ENCODE measurements at regions not wholly inside any gene's neighbourhood (a gene's known extent, or its start where the extent isn't known, plus 50 kb on each side); places are given as distances from the start of the nearest gene placed in this dataset.

- POLR2A ChIA-PET: no interaction called here
- no peak for ATAC-seq (ENCODE audit: low read depth)
These were observed 407.0 kb upstream of the TOM1L1 start for GRCh38 chr17:54493691-54494090.

DNA sequence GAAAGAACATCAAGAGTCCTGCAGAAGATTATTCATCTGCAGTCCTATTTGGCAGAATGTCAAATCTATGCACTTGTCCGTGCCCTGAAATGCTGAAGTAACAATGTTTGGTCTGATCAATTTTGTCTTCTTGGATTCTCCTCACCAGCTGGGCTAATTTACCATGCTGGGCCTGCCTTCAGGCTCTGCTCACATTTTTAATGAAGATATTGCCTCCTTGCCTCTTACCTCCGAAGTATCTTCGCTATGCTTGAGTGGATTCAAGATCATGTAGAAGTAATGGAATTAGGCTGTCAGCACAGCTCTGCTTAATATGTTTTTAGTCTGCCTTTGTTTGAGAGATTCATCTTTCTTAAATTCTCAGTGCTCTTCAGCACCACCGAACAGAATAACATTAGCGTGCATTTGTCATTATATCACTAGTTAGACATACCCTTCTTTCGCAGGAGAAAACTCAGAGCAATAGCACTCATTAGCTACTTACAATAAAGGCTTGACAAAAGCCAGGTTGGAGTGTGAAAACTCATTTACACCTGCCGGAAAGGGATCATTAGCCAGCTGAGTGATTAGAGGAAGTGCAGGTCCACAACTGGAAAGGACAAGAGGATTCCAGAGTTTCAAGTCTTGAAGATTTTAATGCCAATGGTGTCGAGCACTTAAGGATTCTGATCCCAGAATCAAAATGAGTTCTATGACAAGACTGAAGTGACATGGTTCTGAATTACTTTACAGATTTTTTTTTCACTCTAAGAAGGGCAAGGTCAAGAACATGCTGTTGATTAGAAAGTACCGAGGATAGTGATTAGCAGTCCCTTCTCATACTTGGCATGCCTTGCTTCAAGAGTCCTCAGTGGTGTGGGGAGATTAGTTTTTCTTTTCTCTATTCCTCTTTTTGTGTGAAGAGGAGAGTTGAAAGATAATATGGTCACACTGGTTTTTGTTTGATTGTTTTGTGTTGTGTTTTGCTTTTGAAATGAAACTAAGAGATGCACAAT is 405.6 kb upstream of the TOM1L1 start:
- WGBS (ENCODE audit: insufficient coverage): 91% methylated on average over 4 of the region's 9 CpGs
- Histone ChIP-seq H3K36me3 (replicated peaks in 1 of 2; ENCODE audit: control extremely low read depth in 1 of 2, control insufficient read depth in 1 of 2, extremely low read depth in 1 of 2, insufficient read depth in 2 of 2, low read length in 1 of 2) (no peaks in the 10 kb centered on the region), H3K4me1 (ENCODE audit: control insufficient read depth in 2 of 2, insufficient read depth in 2 of 2, low read length in 2 of 2) (no peaks in the 10 kb centered on the region), H3K9ac (ENCODE audit: low read length) (no peak overlapping the region), H3K4me2 (replicated peaks; ENCODE audit: low read depth, low read length, poor library complexity, severe bottlenecking) (no peak overlapping the region), H3K9me3 (ENCODE audit: control extremely low read depth in 1 of 3, control insufficient read depth in 2 of 3, insufficient read depth in 1 of 3, low read length in 2 of 3) (no peaks in the 10 kb centered on the region), H3K27me3 (replicated peaks in 1 of 4; ENCODE audit: control extremely low read depth in 1 of 4, control insufficient read depth in 3 of 4, insufficient read depth in 4 of 4, low read length in 3 of 4) (no peaks in the 10 kb centered on the region), H4K20me1 (ENCODE audit: control insufficient read depth, insufficient read depth, low read length, poor library complexity, severe bottlenecking) (no peaks in the 10 kb centered on the region), H3K79me2 (ENCODE audit: control insufficient read depth, insufficient read depth, low read length) (no peaks in the 10 kb centered on the region), H3K4me3 (ENCODE audit: control extremely low read depth in 1 of 5, extremely low read depth in 1 of 5, insufficient read depth in 1 of 5, low read depth in 2 of 5, low read length in 4 of 5) (no peak overlapping the region), H3K27ac (ENCODE audit: low read length in 2 of 2) (no peak overlapping the region), H2AFZ (ENCODE audit: insufficient read depth, low read depth, low read length, poor library complexity, severe bottlenecking) (no peak overlapping the region)
- no peak for DNase-seq
- H3K4me1 Mint-ChIP-seq: no peaks in the 10 kb centered on the region
- intact Hi-C loops (cut with micrococcal nuclease): no loop called here
- no peaks in the 10 kb centered on the region for H3K27me3 Mint-ChIP-seq
- no peak for ATAC-seq (ENCODE audit: low read depth)
- TF ChIP-seq, protein P1, sequence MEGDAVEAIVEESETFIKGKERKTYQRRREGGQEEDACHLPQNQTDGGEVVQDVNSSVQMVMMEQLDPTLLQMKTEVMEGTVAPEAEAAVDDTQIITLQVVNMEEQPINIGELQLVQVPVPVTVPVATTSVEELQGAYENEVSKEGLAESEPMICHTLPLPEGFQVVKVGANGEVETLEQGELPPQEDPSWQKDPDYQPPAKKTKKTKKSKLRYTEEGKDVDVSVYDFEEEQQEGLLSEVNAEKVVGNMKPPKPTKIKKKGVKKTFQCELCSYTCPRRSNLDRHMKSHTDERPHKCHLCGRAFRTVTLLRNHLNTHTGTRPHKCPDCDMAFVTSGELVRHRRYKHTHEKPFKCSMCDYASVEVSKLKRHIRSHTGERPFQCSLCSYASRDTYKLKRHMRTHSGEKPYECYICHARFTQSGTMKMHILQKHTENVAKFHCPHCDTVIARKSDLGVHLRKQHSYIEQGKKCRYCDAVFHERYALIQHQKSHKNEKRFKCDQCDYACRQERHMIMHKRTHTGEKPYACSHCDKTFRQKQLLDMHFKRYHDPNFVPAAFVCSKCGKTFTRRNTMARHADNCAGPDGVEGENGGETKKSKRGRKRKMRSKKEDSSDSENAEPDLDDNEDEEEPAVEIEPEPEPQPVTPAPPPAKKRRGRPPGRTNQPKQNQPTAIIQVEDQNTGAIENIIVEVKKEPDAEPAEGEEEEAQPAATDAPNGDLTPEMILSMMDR (IDR thresholded peaks at IDR 0.05): no peak
- TF ChIP-seq EZH2 (IDR thresholded peaks at IDR 0.05; ENCODE audit: borderline replicate concordance, insufficient read depth, low read depth, low read length, poor library complexity, severe bottlenecking): no peak
- H3K9me3 Mint-ChIP-seq (ENCODE audit: insufficient read depth): no peaks in the 10 kb centered on the region
- no peak overlapping the region for H3K4me3 Mint-ChIP-seq
- ChIA-PET CTCF (no interaction called here), POLR2A (no interaction called here)
- H3K27ac Mint-ChIP-seq: no peak overlapping the region

More at GRCh38 chr17:54493691-54494090, 407.0 kb upstream of the TOM1L1 start:
- CTCF ChIA-PET: no interaction called here
- no peaks in the 10 kb centered on the region for H3K79me2 ChIP-seq (ENCODE audit: control insufficient read depth, insufficient read depth, low read length)
- no peaks in the 10 kb centered on the region for H3K27me3 ChIP-seq (replicated peaks in 1 of 4; ENCODE audit: control extremely low read depth in 1 of 4, control insufficient read depth in 3 of 4, insufficient read depth in 4 of 4, low read length in 3 of 4)
- H3K9me3 ChIP-seq (ENCODE audit: control extremely low read depth in 1 of 3, control insufficient read depth in 2 of 3, insufficient read depth in 1 of 3, low read length in 2 of 3): no peaks in the 10 kb centered on the region
- H3K27ac ChIP-seq (ENCODE audit: low read length in 2 of 2): no peak overlapping the region
- no peak for DNase-seq
- no peak overlapping the region for H3K27ac Mint-ChIP-seq
- H3K9ac ChIP-seq (ENCODE audit: low read length): no peak overlapping the region
- H4K20me1 ChIP-seq (ENCODE audit: control insufficient read depth, insufficient read depth, low read length, poor library complexity, severe bottlenecking): no peaks in the 10 kb centered on the region
- no peak overlapping the region for H3K4me2 ChIP-seq (replicated peaks; ENCODE audit: low read depth, low read length, poor library complexity, severe bottlenecking)
- no peaks in the 10 kb centered on the region for H3K27me3 Mint-ChIP-seq
- no peak for TF ChIP-seq EZH2 (IDR thresholded peaks at IDR 0.05; ENCODE audit: borderline replicate concordance, insufficient read depth, low read depth, low read length, poor library complexity, severe bottlenecking)
- TF ChIP-seq, protein P1 (IDR thresholded peaks at IDR 0.05): no peak
- H2AFZ ChIP-seq (ENCODE audit: insufficient read depth, low read depth, low read length, poor library complexity, severe bottlenecking): no peak overlapping the region
- H3K9me3 Mint-ChIP-seq (ENCODE audit: insufficient read depth): no peaks in the 10 kb centered on the region
- H3K4me3 Mint-ChIP-seq: no peak overlapping the region
- no peaks in the 10 kb centered on the region for H3K36me3 ChIP-seq (replicated peaks in 1 of 2; ENCODE audit: control extremely low read depth in 1 of 2, control insufficient read depth in 1 of 2, extremely low read depth in 1 of 2, insufficient read depth in 2 of 2, low read length in 1 of 2)
- no peak overlapping the region for H3K4me3 ChIP-seq (ENCODE audit: control extremely low read depth in 1 of 5, extremely low read depth in 1 of 5, insufficient read depth in 1 of 5, low read depth in 2 of 5, low read length in 4 of 5)
- no peaks in the 10 kb centered on the region for H3K4me1 ChIP-seq (ENCODE audit: control insufficient read depth in 2 of 2, insufficient read depth in 2 of 2, low read length in 2 of 2)
- intact Hi-C loops (cut with micrococcal nuclease): no loop called here
- H3K4me1 Mint-ChIP-seq: no peaks in the 10 kb centered on the region
